Mammary epithelial cell (primary cell): ENCODE measurements at regions not wholly inside any gene's neighbourhood (a gene's known extent, or its start where the extent isn't known, plus 50 kb on each side); places are given as distances from the start of the nearest gene placed in this dataset.

Experiments
- EZH2 ChIP-seq: IDR thresholded peaks from 2 replicates; pipeline ENCODE4 v1.6.1; 2012; ENCODE audit warnings: low read length, inconsistent platforms, borderline replicate concordance
- TF ChIP-seq, protein P1 (sequence below), 2 donors: IDR thresholded peaks in 1 of 2; conservative IDR thresholded peaks in 1 of 2; 2 replicates each; pipeline ENCODE4 v1.5.1; 2011 to 2012; ENCODE audit warnings: inconsistent platforms in 2 of 2, low read length in 2 of 2, mild to moderate bottlenecking in 2 of 2, control low read depth in 1 of 2, low read depth in 1 of 2; ENCODE audit not compliant: insufficient read depth in 1 of 2; ENCODE audit errors: extremely low read depth in 1 of 2

GRCh38 chr20:1831096-1831495, 64.1 kb upstream of the SIRPA start:
- TF ChIP-seq, protein P1, sequence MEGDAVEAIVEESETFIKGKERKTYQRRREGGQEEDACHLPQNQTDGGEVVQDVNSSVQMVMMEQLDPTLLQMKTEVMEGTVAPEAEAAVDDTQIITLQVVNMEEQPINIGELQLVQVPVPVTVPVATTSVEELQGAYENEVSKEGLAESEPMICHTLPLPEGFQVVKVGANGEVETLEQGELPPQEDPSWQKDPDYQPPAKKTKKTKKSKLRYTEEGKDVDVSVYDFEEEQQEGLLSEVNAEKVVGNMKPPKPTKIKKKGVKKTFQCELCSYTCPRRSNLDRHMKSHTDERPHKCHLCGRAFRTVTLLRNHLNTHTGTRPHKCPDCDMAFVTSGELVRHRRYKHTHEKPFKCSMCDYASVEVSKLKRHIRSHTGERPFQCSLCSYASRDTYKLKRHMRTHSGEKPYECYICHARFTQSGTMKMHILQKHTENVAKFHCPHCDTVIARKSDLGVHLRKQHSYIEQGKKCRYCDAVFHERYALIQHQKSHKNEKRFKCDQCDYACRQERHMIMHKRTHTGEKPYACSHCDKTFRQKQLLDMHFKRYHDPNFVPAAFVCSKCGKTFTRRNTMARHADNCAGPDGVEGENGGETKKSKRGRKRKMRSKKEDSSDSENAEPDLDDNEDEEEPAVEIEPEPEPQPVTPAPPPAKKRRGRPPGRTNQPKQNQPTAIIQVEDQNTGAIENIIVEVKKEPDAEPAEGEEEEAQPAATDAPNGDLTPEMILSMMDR (conservative IDR thresholded peaks at IDR 0.05 in 1 of 2, IDR thresholded peaks at IDR 0.05 in 1 of 2; ENCODE audit: extremely low read depth in 1 of 2, insufficient read depth in 1 of 2, low read depth in 1 of 2, low read length in 2 of 2), result no peak
- TF ChIP-seq EZH2, result no peak
